ENCODE measurements at regions not wholly inside any gene's neighbourhood (a gene's known extent, or its start where the extent isn't known, plus 50 kb on each side); places are given as distances from the start of the nearest gene placed in this dataset.
"Not testable (repeated sequence)": the region's sequence is repeated elsewhere in the genome, so short reads cannot be mapped to it uniquely, and the experiment has no call there.

GRCh38 chr2:90220623-90221299 is 1529.3 kb downstream of the RPIA start:
- TF ChIP-seq CTCF, POLR2A (IDR thresholded peaks at IDR 0.05): not testable (repeated sequence)
